HG02798 (cell line): ENCODE measurements at regions not wholly inside any gene's neighbourhood (a gene's known extent, or its start where the extent isn't known, plus 50 kb on each side); places are given as distances from the start of the nearest gene placed in this dataset.
"Not testable (repeated sequence)": the region's sequence is repeated elsewhere in the genome, so short reads cannot be mapped to it uniquely, and the experiment has no call there.

Experiments used
- ATAC-seq: cut with Tn5 transposase; IDR thresholded peaks from one replicate; pipeline ENCODE4 v1.9.1; 2021; ENCODE audit warnings: mild to moderate bottlenecking; ENCODE audit not compliant: unreplicated experiment, poor library complexity

GRCh38 chr2:195367809-195368208, 289.2 kb upstream of the SLC39A10 start:
- no peak for ATAC-seq

- no peak for ATAC-seq
Observed at GRCh38 chr2:195364015-195364965, 292.7 kb upstream of the SLC39A10 start.

- ATAC-seq: no peak
Observed at GRCh38 chr2:195363496-195363895, 293.5 kb upstream of the SLC39A10 start.

- no peak for ATAC-seq
Observed at GRCh38 chr2:195360242-195360641, 296.8 kb upstream of the SLC39A10 start.

GRCh38 chr2:195359043-195359735, 297.8 kb upstream of the SLC39A10 start:
- no peak for ATAC-seq

- no peak for ATAC-seq
Observed at GRCh38 chr2:195356920-195357440, 300.0 kb upstream of the SLC39A10 start.

GRCh38 chr2:195356026-195356425, 301.0 kb upstream of the SLC39A10 start:
- no peak for ATAC-seq

GRCh38 chr2:195352581-195352980, 304.4 kb upstream of the SLC39A10 start:
- no peak for ATAC-seq

- ATAC-seq: no peak
Observed at GRCh38 chr2:195343942-195344530, 313.0 kb upstream of the SLC39A10 start.

- no peak for ATAC-seq
Observed at GRCh38 chr2:195343540-195343939, 313.5 kb upstream of the SLC39A10 start.

- no peak for ATAC-seq
Observed at GRCh38 chr2:195342061-195342460, 315.0 kb upstream of the SLC39A10 start.

GRCh38 chr2:195338856-195339255, 318.2 kb upstream of the SLC39A10 start:
- ATAC-seq: no peak

- ATAC-seq: no peak
Observed at GRCh38 chr2:195337597-195337996, 319.4 kb upstream of the SLC39A10 start.

GRCh38 chr2:195333869-195334268, 323.2 kb upstream of the SLC39A10 start:
- ATAC-seq: peak; percentile 54

GRCh38 chr2:195331966-195332365, 325.1 kb upstream of the SLC39A10 start:
- no peak for ATAC-seq

GRCh38 chr2:195331129-195331528, 325.9 kb upstream of the SLC39A10 start:
- no peak for ATAC-seq

GRCh38 chr2:195330513-195330956, 326.5 kb upstream of the SLC39A10 start:
- no peak for ATAC-seq

- not testable (repeated sequence) for ATAC-seq
Observed at GRCh38 chr2:195329784-195330183, 327.2 kb upstream of the SLC39A10 start.

GRCh38 chr2:195326537-195326936, 330.5 kb upstream of the SLC39A10 start:
- ATAC-seq: no peak

GRCh38 chr2:195322324-195322723, 334.7 kb upstream of the SLC39A10 start:
- ATAC-seq: no peak
